ENCODE measurements at regions not wholly inside any gene's neighbourhood (a gene's known extent, or its start where the extent isn't known, plus 50 kb on each side); places are given as distances from the start of the nearest gene placed in this dataset.

DNA sequence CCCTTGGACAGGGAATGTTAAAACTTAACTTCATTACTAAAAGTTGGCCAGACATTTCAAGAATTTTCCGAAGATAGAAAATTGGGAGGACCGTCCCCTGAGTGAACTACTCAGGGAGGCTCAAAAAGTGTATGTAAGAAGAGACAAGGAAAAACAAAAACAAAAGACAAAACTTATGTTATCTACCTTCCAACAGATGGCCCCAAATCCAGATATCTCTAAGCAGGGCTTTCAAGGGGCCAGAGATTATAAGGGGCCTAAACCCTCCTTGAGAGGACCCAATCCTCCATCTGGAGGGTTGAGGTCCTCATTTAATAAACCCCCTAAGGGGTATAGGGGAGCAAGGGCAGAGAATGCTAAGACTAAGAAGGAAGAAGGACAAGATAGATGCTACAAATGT is 203.6 kb downstream of the SH2D4B start:
- no peaks in the 10 kb centered on the region for H4K20me1 ChIP-seq (replicated peaks in 1 of 2; ENCODE audit: control insufficient read depth in 1 of 2, insufficient read depth in 2 of 2, low read length in 2 of 2)
- no peak overlapping the region for H2BK15ac ChIP-seq (ENCODE audit: low read length)
- no peaks in the 10 kb centered on the region for H3K9me3 ChIP-seq (ENCODE audit: insufficient read depth in 2 of 2, low read depth in 1 of 2, low read length in 1 of 2)
- no peaks in the 10 kb centered on the region; a peak in 1 of 7 replicates for H3K27me3 ChIP-seq (replicated peaks in 1 of 4; ENCODE audit: control insufficient read depth in 3 of 4, extremely low read depth in 1 of 4, insufficient read depth in 3 of 4, low read length in 3 of 4)
- no peak overlapping the region for H3K4ac ChIP-seq (replicated peaks; ENCODE audit: insufficient read length, low read depth, low read length)
- H2BK12ac ChIP-seq (ENCODE audit: low read depth, low read length), result no peak overlapping the region
- no peak overlapping the region for H2BK5ac ChIP-seq (ENCODE audit: low read depth, low read length)
- FAIRE-seq, result no peak
- DNase-seq (ENCODE audit: low read depth in 1 of 2, low spot score in 2 of 2), result no peak
- ChIA-PET CTCF (ENCODE audit: partially characterized antibody) (interaction anchor here (0.6 kb wide), 1 partner anchor 336 kb away, joined by 3 read pairs; no protein-coding TSS in a partner anchor), POLR2A (ENCODE audit: partially characterized antibody) (no interaction called here)
- H2AK5ac ChIP-seq (ENCODE audit: low read depth, low read length), result no peak overlapping the region
- no peak overlapping the region for H3K4me2 ChIP-seq (ENCODE audit: insufficient read depth in 1 of 2, low read depth in 2 of 2, low read length in 2 of 2)
- H3K79me1 ChIP-seq (ENCODE audit: low read depth, low read length), result no peaks in the 10 kb centered on the region
- no peak overlapping the region for H4K91ac ChIP-seq (replicated peaks; ENCODE audit: insufficient read length, low read length)
- H3K9ac ChIP-seq (replicated peaks in 1 of 4; ENCODE audit: extremely low read depth in 1 of 4, low read depth in 3 of 4, low read length in 3 of 4), result no peak overlapping the region
- H3K27ac ChIP-seq (ENCODE audit: low read depth, low read length), result no peak overlapping the region
- WGBS, 2 experiments (ENCODE audit: extremely low coverage in 1 of 2, insufficient coverage in 1 of 2, insufficient read length in 1 of 2, insufficient replicate concordance in 2 of 2, low coverage in 1 of 2, low lambda C conversion rate in 2 of 2, missing lambda C conversion rate in 1 of 2), result 84% methylated on average over 2 of the region's 2 CpGs; no CpG with 5 or more reads in 1 of the 2 experiments
- no peak overlapping the region for H3K4me3 ChIP-seq (ENCODE audit: extremely low read depth in 1 of 4, insufficient read depth in 2 of 4, low read depth in 3 of 4, low read length in 4 of 4)
- H3K79me2 ChIP-seq (ENCODE audit: control insufficient read depth in 1 of 2, insufficient read depth in 2 of 2, low read length in 2 of 2), result no peaks in the 10 kb centered on the region
- no peak overlapping the region for H3K23ac ChIP-seq (ENCODE audit: insufficient read length)
- no peak overlapping the region for H3K18ac ChIP-seq (ENCODE audit: extremely low read depth, low read length)
- H2BK20ac ChIP-seq (ENCODE audit: low read length), result no peak overlapping the region
- H3K23me2 ChIP-seq (ENCODE audit: low read depth, low read length), result no peaks in the 10 kb centered on the region; the same call in 1 of the 2 replicates
- H2BK120ac ChIP-seq (replicated peaks; ENCODE audit: low read depth, low read length), result no peak overlapping the region
- no peaks in the 10 kb centered on the region for H3K36me3 ChIP-seq (ENCODE audit: control insufficient read depth in 2 of 4, insufficient read depth in 4 of 4, low read length in 3 of 4)
- no peak overlapping the region for H3K56ac ChIP-seq (replicated peaks; ENCODE audit: insufficient read length, low read depth, low read length)
- no peak overlapping the region for H2AFZ ChIP-seq (ENCODE audit: low read length)
- H3K14ac ChIP-seq (ENCODE audit: insufficient read length), result no peak overlapping the region
- H4K8ac ChIP-seq (ENCODE audit: extremely low read depth, insufficient read depth, low read length), result no peak overlapping the region
- peaks cover 0 to 9% (median 3%) of the 10 kb centered on the region in 4 experiments; a peak in 4 of 7 replicates for H3K4me1 ChIP-seq (replicated peaks in 1 of 4; ENCODE audit: control insufficient read depth in 3 of 4, insufficient read depth in 4 of 4, low read length in 3 of 4)
- H4K5ac ChIP-seq (ENCODE audit: insufficient read length, low read depth, low read length), result no peak overlapping the region
- TF ChIP-seq, protein P1, sequence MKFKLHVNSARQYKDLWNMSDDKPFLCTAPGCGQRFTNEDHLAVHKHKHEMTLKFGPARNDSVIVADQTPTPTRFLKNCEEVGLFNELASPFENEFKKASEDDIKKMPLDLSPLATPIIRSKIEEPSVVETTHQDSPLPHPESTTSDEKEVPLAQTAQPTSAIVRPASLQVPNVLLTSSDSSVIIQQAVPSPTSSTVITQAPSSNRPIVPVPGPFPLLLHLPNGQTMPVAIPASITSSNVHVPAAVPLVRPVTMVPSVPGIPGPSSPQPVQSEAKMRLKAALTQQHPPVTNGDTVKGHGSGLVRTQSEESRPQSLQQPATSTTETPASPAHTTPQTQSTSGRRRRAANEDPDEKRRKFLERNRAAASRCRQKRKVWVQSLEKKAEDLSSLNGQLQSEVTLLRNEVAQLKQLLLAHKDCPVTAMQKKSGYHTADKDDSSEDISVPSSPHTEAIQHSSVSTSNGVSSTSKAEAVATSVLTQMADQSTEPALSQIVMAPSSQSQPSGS (IDR thresholded peaks at IDR 0.05; ENCODE audit: low read length), result no peak
- TF ChIP-seq TAF7 (optimal IDR thresholded peaks at IDR 0.05; ENCODE audit: borderline replicate concordance, low read depth, low read length) (no peak), MAFK (IDR thresholded peaks at IDR 0.05; ENCODE audit: low read depth, low read length) (no peak), NRF1 (IDR thresholded peaks at IDR 0.05; ENCODE audit: low read depth, low read length) (no peak), RNF2 (IDR thresholded peaks at IDR 0.05; ENCODE audit: borderline replicate concordance, low read depth, low read length, missing control alignments, poor library complexity, severe bottlenecking) (no peak), NANOG (IDR thresholded peaks at IDR 0.05; ENCODE audit: insufficient read depth, low read depth, low read length, poor library complexity, severe bottlenecking) (no peak), CTBP2 (IDR thresholded peaks at IDR 0.05; ENCODE audit: borderline replicate concordance, insufficient read depth, insufficient read length, low read length) (no peak), SP1 (IDR thresholded peaks at IDR 0.05; ENCODE audit: low read depth, low read length) (no peak), SIN3A (conservative IDR thresholded peaks at IDR 0.05 in 1 of 2, IDR thresholded peaks at IDR 0.05 in 1 of 2; ENCODE audit: low read depth in 1 of 2, low read length in 2 of 2) (no peak), SIX5 (IDR thresholded peaks at IDR 0.05; ENCODE audit: low read depth, low read length) (no peak), KDM5A (IDR thresholded peaks at IDR 0.05; ENCODE audit: low read length) (no peak), POLR2AphosphoS5 (IDR thresholded peaks at IDR 0.05; ENCODE audit: low read depth, low read length) (no peak), YY1 (IDR thresholded peaks at IDR 0.05; ENCODE audit: low read depth, low read length) (no peak)
